SK-N-SH treated with all-trans-retinoic acid at 6 μM for 48 hours (cell line): ENCODE measurements at regions not wholly inside any gene's neighbourhood (a gene's known extent, or its start where the extent isn't known, plus 50 kb on each side); places are given as distances from the start of the nearest gene placed in this dataset.

Source experiments
- ARNTL ChIP-seq: fragments of 450-650 bp; formaldehyde crosslinking; IDR thresholded peaks from 2 replicates; pipeline ENCODE4 v1.5.0; 2020; ENCODE audit warnings: low read depth, mild to moderate bottlenecking, moderate library complexity, borderline replicate concordance
- CSDC2 ChIP-seq: fragments of 250-450 bp; sonication (Bioruptor Pico); IDR thresholded peaks from 2 replicates; pipeline ENCODE4 v1.5.0; 2020; ENCODE audit warnings: mild to moderate bottlenecking, moderate library complexity
- GLIS3 ChIP-seq: fragments of 250-450 bp; sonication (Bioruptor Pico); IDR thresholded peaks from 2 replicates; pipeline ENCODE4 v1.5.0; 2020; ENCODE audit warnings: mild to moderate bottlenecking, moderate library complexity
- PPARA ChIP-seq: fragments of 250-450 bp; sonication (Bioruptor Pico); IDR thresholded peaks from 2 replicates; pipeline ENCODE4 v1.5.0; 2020; ENCODE audit warnings: mild to moderate bottlenecking, borderline replicate concordance
- TOX ChIP-seq: fragments of 250-450 bp; sonication (Bioruptor Pico); IDR thresholded peaks from 2 replicates; pipeline ENCODE4 v1.8.0; 2021; ENCODE audit warnings: mild to moderate bottlenecking, moderate library complexity, borderline replicate concordance
- ZFP3 ChIP-seq: fragments of 250-450 bp; sonication (Bioruptor Pico); IDR thresholded peaks from 2 replicates; pipeline ENCODE4 v1.5.0; 2020; ENCODE audit warnings: mild to moderate bottlenecking, moderate library complexity
- ZNF8 ChIP-seq: fragments of 450-650 bp; formaldehyde crosslinking; IDR thresholded peaks from 2 replicates; pipeline ENCODE4 v1.5.0; 2020; ENCODE audit warnings: mild to moderate bottlenecking, moderate library complexity
- TF ChIP-seq, protein P1 (sequence below): fragments of 250-450 bp; sonication (Bioruptor Pico); IDR thresholded peaks from 2 replicates; pipeline ENCODE4 v1.8.0; 2021; ENCODE audit warnings: low read depth, mild to moderate bottlenecking, moderate library complexity, borderline replicate concordance
- TF ChIP-seq, protein P2 (sequence below): fragments of 250-450 bp; sonication (Bioruptor Pico); IDR thresholded peaks from 2 replicates; pipeline ENCODE4 v1.5.1; 2020; ENCODE audit warnings: low read depth, mild to moderate bottlenecking, moderate library complexity
- TF ChIP-seq, protein P3 (sequence below): fragments of 250-450 bp; sonication (Bioruptor Pico); IDR thresholded peaks from 2 replicates; pipeline ENCODE4 v1.5.1; 2021; ENCODE audit warnings: mild to moderate bottlenecking, moderate library complexity
- TF ChIP-seq, protein P4 (sequence below): fragments of 250-450 bp; sonication (Bioruptor Pico); IDR thresholded peaks from 2 replicates; pipeline ENCODE4 v1.8.0; 2020; ENCODE audit warnings: mild to moderate bottlenecking, moderate library complexity, borderline replicate concordance

DNA sequence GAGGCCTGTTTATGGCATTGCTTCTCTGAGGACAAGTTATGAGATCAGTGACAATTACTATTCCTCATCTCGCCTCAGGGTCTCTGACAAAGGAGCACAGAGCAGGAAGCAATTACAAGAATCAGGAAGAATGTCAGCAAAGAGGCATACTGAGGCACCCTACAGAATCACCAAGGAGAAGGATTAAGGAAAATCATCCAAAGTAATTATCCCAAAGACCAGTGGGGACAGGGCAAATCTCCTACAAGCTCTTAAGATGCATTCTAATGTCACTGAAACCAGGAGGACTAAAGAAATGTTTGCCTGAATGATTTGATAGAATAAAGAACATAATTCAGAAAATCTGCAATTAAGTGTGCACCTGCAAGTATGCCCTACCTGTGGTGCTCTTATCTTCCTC lies 206.2 kb downstream of the RCHY1 start:
- TF ChIP-seq GLIS3 (CRISPR knock-in tag): no peak
- TF ChIP-seq, protein P1, sequence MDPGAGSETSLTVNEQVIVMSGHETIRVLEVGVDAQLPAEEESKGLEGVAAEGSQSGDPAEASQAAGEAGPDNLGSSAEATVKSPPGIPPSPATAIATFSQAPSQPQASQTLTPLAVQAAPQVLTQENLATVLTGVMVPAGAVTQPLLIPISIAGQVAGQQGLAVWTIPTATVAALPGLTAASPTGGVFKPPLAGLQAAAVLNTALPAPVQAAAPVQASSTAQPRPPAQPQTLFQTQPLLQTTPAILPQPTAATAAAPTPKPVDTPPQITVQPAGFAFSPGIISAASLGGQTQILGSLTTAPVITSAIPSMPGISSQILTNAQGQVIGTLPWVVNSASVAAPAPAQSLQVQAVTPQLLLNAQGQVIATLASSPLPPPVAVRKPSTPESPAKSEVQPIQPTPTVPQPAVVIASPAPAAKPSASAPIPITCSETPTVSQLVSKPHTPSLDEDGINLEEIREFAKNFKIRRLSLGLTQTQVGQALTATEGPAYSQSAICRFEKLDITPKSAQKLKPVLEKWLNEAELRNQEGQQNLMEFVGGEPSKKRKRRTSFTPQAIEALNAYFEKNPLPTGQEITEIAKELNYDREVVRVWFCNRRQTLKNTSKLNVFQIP (CRISPR knock-in tag): no peak
- TF ChIP-seq ZNF8 (CRISPR knock-in tag): no peak
- TF ChIP-seq TOX (CRISPR knock-in tag): no peak
- TF ChIP-seq, protein P2, sequence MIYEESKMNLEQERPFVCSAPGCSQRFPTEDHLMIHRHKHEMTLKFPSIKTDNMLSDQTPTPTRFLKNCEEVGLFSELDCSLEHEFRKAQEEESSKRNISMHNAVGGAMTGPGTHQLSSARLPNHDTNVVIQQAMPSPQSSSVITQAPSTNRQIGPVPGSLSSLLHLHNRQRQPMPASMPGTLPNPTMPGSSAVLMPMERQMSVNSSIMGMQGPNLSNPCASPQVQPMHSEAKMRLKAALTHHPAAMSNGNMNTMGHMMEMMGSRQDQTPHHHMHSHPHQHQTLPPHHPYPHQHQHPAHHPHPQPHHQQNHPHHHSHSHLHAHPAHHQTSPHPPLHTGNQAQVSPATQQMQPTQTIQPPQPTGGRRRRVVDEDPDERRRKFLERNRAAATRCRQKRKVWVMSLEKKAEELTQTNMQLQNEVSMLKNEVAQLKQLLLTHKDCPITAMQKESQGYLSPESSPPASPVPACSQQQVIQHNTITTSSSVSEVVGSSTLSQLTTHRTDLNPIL (CRISPR knock-in tag): no peak
- TF ChIP-seq ARNTL (CRISPR knock-in tag): no peak
- no peak for TF ChIP-seq PPARA (CRISPR knock-in tag)
- TF ChIP-seq, protein P3, sequence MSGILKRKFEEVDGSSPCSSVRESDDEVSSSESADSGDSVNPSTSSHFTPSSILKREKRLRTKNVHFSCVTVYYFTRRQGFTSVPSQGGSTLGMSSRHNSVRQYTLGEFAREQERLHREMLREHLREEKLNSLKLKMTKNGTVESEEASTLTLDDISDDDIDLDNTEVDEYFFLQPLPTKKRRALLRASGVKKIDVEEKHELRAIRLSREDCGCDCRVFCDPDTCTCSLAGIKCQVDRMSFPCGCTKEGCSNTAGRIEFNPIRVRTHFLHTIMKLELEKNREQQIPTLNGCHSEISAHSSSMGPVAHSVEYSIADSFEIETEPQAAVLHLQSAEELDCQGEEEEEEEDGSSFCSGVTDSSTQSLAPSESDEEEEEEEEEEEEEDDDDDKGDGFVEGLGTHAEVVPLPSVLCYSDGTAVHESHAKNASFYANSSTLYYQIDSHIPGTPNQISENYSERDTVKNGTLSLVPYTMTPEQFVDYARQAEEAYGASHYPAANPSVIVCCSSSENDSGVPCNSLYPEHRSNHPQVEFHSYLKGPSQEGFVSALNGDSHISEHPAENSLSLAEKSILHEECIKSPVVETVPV (CRISPR knock-in tag): no peak
- TF ChIP-seq, protein P4, sequence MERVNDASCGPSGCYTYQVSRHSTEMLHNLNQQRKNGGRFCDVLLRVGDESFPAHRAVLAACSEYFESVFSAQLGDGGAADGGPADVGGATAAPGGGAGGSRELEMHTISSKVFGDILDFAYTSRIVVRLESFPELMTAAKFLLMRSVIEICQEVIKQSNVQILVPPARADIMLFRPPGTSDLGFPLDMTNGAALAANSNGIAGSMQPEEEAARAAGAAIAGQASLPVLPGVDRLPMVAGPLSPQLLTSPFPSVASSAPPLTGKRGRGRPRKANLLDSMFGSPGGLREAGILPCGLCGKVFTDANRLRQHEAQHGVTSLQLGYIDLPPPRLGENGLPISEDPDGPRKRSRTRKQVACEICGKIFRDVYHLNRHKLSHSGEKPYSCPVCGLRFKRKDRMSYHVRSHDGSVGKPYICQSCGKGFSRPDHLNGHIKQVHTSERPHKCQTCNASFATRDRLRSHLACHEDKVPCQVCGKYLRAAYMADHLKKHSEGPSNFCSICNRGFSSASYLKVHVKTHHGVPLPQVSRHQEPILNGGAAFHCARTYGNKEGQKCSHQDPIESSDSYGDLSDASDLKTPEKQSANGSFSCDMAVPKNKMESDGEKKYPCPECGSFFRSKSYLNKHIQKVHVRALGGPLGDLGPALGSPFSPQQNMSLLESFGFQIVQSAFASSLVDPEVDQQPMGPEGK (CRISPR knock-in tag): no peak
- TF ChIP-seq ZFP3 (CRISPR knock-in tag): no peak
- TF ChIP-seq CSDC2 (CRISPR knock-in tag): no peak
